Fibroblast of lung (primary cell): ENCODE measurements at regions not wholly inside any gene's neighbourhood (a gene's known extent, or its start where the extent isn't known, plus 50 kb on each side); places are given as distances from the start of the nearest gene placed in this dataset.

Experiments
- DNase-seq, 2 donors: peaks; one replicate each; pipeline versions ENCODE4 v3.0.0 to v3.0.0-alpha.2; 2010; ENCODE audit warnings: low read depth in 2 of 2
- H2AFZ ChIP-seq: 2 replicates; pipeline ENCODE4 v1.5.1; 2012; ENCODE audit warnings: low read length, control low read depth, inconsistent platforms
- H3K27ac ChIP-seq: 2 replicates; pipeline ENCODE4 v1.5.1; 2011; ENCODE audit warnings: low read length, control low read depth; ENCODE audit not compliant: insufficient read depth
- H3K27me3 ChIP-seq: 2 replicates; pipeline ENCODE4 v1.5.1; 2011; ENCODE audit warnings: mild to moderate bottlenecking, low read length; ENCODE audit not compliant: control insufficient read depth, insufficient read depth
- H3K36me3 ChIP-seq: 2 replicates; pipeline ENCODE4 v1.5.1; 2011; ENCODE audit warnings: low read length; ENCODE audit not compliant: control insufficient read depth, insufficient read depth
- H3K4me1 ChIP-seq: 2 replicates; pipeline ENCODE4 v1.5.1; 2011; ENCODE audit warnings: low read length; ENCODE audit not compliant: control insufficient read depth, insufficient read depth; ENCODE audit errors: extremely low read depth
- H3K4me2 ChIP-seq: 2 replicates; pipeline ENCODE4 v1.5.1; 2011; ENCODE audit warnings: low read length, control low read depth; ENCODE audit not compliant: insufficient read depth; ENCODE audit errors: extremely low read depth
- H3K4me3 ChIP-seq, 4 experiments: fragments of 200-600 bp in 1 of 4; sonication (generic) in 1 of 4; replicated peaks in 1 of 4; 2 replicates each; pipeline ENCODE4 v1.5.1; 2011 to 2016; ENCODE audit warnings: low read length in 4 of 4, low read depth in 3 of 4, mild to moderate bottlenecking in 3 of 4, control low read depth in 2 of 4, inconsistent platforms in 1 of 4, mixed read lengths in 1 of 4; ENCODE audit not compliant: insufficient read depth in 1 of 4; ENCODE audit errors: control extremely low read depth in 1 of 4
- H3K79me2 ChIP-seq: 2 replicates; pipeline ENCODE4 v1.5.1; 2012; ENCODE audit warnings: mild to moderate bottlenecking, low read length, inconsistent platforms; ENCODE audit not compliant: control insufficient read depth, insufficient read depth
- H3K9ac ChIP-seq: 2 replicates; pipeline ENCODE4 v1.5.1; 2011; ENCODE audit warnings: mild to moderate bottlenecking, low read length, control low read depth; ENCODE audit not compliant: insufficient read depth
- H3K9me3 ChIP-seq: 2 replicates; pipeline ENCODE4 v1.5.1; 2012; ENCODE audit warnings: low read depth, low read length; ENCODE audit not compliant: control insufficient read depth, insufficient read depth
- H4K20me1 ChIP-seq: 2 replicates; pipeline ENCODE4 v1.5.1; 2011; ENCODE audit warnings: low read length; ENCODE audit not compliant: control insufficient read depth, insufficient read depth; ENCODE audit errors: extremely low read depth
- EZH2 ChIP-seq: IDR thresholded peaks from 2 replicates; pipeline ENCODE4 v1.5.1; 2012; ENCODE audit warnings: low read length, control low read depth, mild to moderate bottlenecking; ENCODE audit errors: missing control alignments
- TF ChIP-seq, protein P1 (sequence below), 2 donors: IDR thresholded peaks in 1 of 2; conservative IDR thresholded peaks in 1 of 2; 1 replicate in 1 of 2; 2 replicates in 1 of 2; pipeline ENCODE4 v1.5.1; 2011 to 2012; ENCODE audit warnings: low read length in 2 of 2, control low read depth in 1 of 2, inconsistent platforms in 1 of 2, low read depth in 1 of 2, mild to moderate bottlenecking in 1 of 2

DNA sequence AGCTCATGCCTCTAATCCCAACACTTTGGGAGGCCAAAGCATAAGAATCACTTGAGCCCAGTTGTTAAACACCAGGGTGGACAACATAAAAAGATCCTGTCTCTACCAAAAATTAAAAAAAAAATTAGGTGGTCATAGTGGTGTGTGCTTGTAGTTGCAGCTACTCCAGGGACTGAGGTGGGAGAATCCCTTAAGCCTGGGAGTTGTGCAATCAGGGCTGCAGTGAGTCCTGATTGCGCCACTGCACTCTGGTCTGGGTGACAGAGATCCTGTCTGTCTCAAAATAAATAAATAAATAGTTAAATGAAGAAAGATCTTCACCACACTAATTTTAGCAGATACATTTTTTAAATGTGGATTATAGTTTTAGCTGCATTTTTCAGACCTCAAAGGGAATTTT is 433.2 kb downstream of the MAT2B start:
- peak in 1 of 2 donors; percentile 64 for DNase-seq
- H3K9me3 ChIP-seq = no peaks in the 10 kb centered on the region
- H3K9ac ChIP-seq = no peak overlapping the region
- no peak overlapping the region for H3K27ac ChIP-seq
- no peaks in the 10 kb centered on the region for H4K20me1 ChIP-seq
- no peak overlapping the region for H3K4me3 ChIP-seq
- TF ChIP-seq EZH2 = no peak
- TF ChIP-seq, protein P1, sequence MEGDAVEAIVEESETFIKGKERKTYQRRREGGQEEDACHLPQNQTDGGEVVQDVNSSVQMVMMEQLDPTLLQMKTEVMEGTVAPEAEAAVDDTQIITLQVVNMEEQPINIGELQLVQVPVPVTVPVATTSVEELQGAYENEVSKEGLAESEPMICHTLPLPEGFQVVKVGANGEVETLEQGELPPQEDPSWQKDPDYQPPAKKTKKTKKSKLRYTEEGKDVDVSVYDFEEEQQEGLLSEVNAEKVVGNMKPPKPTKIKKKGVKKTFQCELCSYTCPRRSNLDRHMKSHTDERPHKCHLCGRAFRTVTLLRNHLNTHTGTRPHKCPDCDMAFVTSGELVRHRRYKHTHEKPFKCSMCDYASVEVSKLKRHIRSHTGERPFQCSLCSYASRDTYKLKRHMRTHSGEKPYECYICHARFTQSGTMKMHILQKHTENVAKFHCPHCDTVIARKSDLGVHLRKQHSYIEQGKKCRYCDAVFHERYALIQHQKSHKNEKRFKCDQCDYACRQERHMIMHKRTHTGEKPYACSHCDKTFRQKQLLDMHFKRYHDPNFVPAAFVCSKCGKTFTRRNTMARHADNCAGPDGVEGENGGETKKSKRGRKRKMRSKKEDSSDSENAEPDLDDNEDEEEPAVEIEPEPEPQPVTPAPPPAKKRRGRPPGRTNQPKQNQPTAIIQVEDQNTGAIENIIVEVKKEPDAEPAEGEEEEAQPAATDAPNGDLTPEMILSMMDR (conservative IDR thresholded peaks at IDR 0.05 in 1 of 2, IDR thresholded peaks at IDR 0.05 in 1 of 2; ENCODE audit: low read depth in 1 of 2, low read length in 2 of 2) = no peak
- no peaks in the 10 kb centered on the region for H3K36me3 ChIP-seq
- no peaks in the 10 kb centered on the region for H3K27me3 ChIP-seq
- no peaks in the 10 kb centered on the region for H3K4me1 ChIP-seq
- H2AFZ ChIP-seq = no peak overlapping the region
- no peaks in the 10 kb centered on the region for H3K79me2 ChIP-seq
- no peak overlapping the region for H3K4me2 ChIP-seq

DNA sequence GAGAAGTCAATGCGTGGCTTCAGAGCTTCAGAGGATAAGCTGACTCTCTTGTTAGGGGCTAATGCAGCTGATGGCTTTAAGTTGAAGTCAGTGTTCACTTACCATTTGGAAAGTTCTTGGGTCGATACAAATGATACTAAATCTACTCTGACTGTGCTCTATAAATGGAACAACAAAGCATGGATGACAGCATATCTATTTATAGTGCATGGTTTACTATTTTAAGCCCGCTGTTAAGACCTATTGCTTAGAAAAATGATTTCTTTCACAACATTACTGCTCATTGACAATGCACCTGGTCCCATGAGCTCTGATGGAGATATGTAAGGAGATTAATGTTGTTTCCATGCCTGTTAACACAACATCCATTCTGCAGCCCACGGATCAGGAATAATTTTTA is 435.7 kb downstream of the MAT2B start:
- no peaks in the 10 kb centered on the region for H4K20me1 ChIP-seq
- H3K4me2 ChIP-seq = no peak overlapping the region
- H3K4me3 ChIP-seq = no peak overlapping the region
- no peaks in the 10 kb centered on the region for H3K9me3 ChIP-seq
- TF ChIP-seq EZH2 = no peak
- TF ChIP-seq, protein P1 (conservative IDR thresholded peaks at IDR 0.05 in 1 of 2, IDR thresholded peaks at IDR 0.05 in 1 of 2; ENCODE audit: low read depth in 1 of 2, low read length in 2 of 2) = no peak
- no peak overlapping the region for H3K9ac ChIP-seq
- H3K36me3 ChIP-seq = no peaks in the 10 kb centered on the region
- H3K79me2 ChIP-seq = no peaks in the 10 kb centered on the region
- H2AFZ ChIP-seq = no peak overlapping the region
- DNase-seq = no peak
- no peak overlapping the region for H3K27ac ChIP-seq
- no peaks in the 10 kb centered on the region for H3K4me1 ChIP-seq
- no peaks in the 10 kb centered on the region for H3K27me3 ChIP-seq

DNA sequence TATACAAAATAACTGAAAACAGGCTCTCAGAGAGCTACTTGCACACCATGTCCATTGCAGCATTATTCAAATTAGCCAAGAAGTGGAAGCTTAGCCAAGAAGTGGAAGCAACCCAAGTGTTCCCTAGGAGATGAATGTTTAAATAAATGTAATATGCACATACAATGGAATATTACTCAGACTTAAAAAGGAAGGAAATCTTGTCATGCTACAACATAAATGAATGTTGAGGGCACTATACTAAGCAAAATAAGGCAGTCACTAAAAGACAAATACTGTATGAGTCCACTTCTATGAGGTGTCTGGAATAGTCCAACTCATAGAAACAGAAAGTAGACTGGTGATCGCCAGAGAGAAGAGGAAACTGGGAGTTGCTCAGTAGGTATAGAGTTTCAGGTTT is 438.1 kb downstream of the MAT2B start:
- Histone ChIP-seq H3K4me3 (no peak overlapping the region), H3K4me2 (no peak overlapping the region), H3K9ac (no peak overlapping the region), H4K20me1 (no peaks in the 10 kb centered on the region), H3K27ac (no peak overlapping the region), H3K9me3 (no peaks in the 10 kb centered on the region), H2AFZ (no peak overlapping the region), H3K4me1 (no peaks in the 10 kb centered on the region), H3K27me3 (no peaks in the 10 kb centered on the region), H3K79me2 (no peaks in the 10 kb centered on the region), H3K36me3 (no peaks in the 10 kb centered on the region)
- DNase-seq = peak; percentile 31 to 41
- TF ChIP-seq EZH2 = no peak
- TF ChIP-seq, protein P1 (conservative IDR thresholded peaks at IDR 0.05 in 1 of 2, IDR thresholded peaks at IDR 0.05 in 1 of 2; ENCODE audit: low read depth in 1 of 2, low read length in 2 of 2) = no peak
